ENCODE measurements at regions not wholly inside any gene's neighbourhood (a gene's known extent, or its start where the extent isn't known, plus 50 kb on each side); places are given as distances from the start of the nearest gene placed in this dataset.
A peak's percentile ranks its signal among the peaks of the same experiment; 100 is the strongest.

GRCh38 chr16:13335879-13336278 lies 434.5 kb downstream of the SHISA9 start:
- ATAC-seq, result no peak
- intact Hi-C loops (cut with micrococcal nuclease), result no loop called here

More at GRCh38 chr16:13335879-13336278, 434.5 kb downstream of the SHISA9 start:
- Histone ChIP-seq H2AFZ (ENCODE audit: low read depth, low read length) (no peak overlapping the region), H3K36me3 (ENCODE audit: control insufficient read depth, insufficient read depth, low read length) (no peaks in the 10 kb centered on the region), H3K9me3 (replicated peaks; ENCODE audit: control insufficient read depth, insufficient read depth, low read depth, low read length) (no peaks in the 10 kb centered on the region), H3K9ac (ENCODE audit: insufficient read depth in 1 of 2, low read depth in 2 of 2, low read length in 2 of 2) (no peak overlapping the region), H3K9me1 (ENCODE audit: control insufficient read depth, insufficient read depth, low read length) (no peaks in the 10 kb centered on the region), H3K27ac (ENCODE audit: extremely low read depth, low read depth, low read length) (no peak overlapping the region), H3K4me1 (replicated peaks in 1 of 2; ENCODE audit: control insufficient read depth in 2 of 2, insufficient read depth in 2 of 2, low read length in 2 of 2) (no peaks in the 10 kb centered on the region), H3K79me2 (ENCODE audit: control insufficient read depth, insufficient read depth, low read length) (no peaks in the 10 kb centered on the region), H3K4me2 (ENCODE audit: insufficient read depth, low read length) (no peak overlapping the region), H3K4me3 (no peak overlapping the region), H4K20me1 (replicated peaks; ENCODE audit: control insufficient read depth, insufficient read depth, low read length) (no peaks in the 10 kb centered on the region), H3K27me3 (ENCODE audit: control insufficient read depth in 2 of 2, insufficient read depth in 2 of 2, low read length in 2 of 2) (no peaks in the 10 kb centered on the region)
- TF ChIP-seq DIDO1 (tag; IDR thresholded peaks at IDR 0.05; ENCODE audit: low read depth) (no peak), TFE3 (CRISPR knock-in tag; IDR thresholded peaks at IDR 0.05) (peak; percentile 50), TAF9B (IDR thresholded peaks at IDR 0.05; ENCODE audit: partially characterized antibody) (no peak), ZNF511 (CRISPR knock-in tag; IDR thresholded peaks at IDR 0.05) (no peak)
- TF ChIP-seq, protein P1, sequence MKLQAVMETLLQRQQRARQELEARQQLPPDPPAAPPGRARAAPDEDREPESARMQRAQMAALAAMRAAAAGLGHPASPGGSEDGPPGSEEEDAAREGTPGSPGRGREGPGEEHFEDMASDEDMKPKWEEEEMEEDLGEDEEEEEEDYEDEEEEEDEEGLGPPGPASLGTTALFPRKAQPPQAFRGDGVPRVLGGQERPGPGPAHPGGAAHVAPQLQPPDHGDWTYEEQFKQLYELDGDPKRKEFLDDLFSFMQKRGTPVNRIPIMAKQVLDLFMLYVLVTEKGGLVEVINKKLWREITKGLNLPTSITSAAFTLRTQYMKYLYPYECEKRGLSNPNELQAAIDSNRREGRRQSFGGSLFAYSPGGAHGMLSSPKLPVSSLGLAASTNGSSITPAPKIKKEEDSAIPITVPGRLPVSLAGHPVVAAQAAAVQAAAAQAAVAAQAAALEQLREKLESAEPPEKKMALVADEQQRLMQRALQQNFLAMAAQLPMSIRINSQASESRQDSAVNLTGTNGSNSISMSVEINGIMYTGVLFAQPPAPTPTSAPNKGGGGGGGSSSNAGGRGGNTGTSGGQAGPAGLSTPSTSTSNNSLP (IDR thresholded peaks at IDR 0.05; ENCODE audit: borderline replicate concordance, low read depth, low read length), result no peak
- TF ChIP-seq, protein P2, sequence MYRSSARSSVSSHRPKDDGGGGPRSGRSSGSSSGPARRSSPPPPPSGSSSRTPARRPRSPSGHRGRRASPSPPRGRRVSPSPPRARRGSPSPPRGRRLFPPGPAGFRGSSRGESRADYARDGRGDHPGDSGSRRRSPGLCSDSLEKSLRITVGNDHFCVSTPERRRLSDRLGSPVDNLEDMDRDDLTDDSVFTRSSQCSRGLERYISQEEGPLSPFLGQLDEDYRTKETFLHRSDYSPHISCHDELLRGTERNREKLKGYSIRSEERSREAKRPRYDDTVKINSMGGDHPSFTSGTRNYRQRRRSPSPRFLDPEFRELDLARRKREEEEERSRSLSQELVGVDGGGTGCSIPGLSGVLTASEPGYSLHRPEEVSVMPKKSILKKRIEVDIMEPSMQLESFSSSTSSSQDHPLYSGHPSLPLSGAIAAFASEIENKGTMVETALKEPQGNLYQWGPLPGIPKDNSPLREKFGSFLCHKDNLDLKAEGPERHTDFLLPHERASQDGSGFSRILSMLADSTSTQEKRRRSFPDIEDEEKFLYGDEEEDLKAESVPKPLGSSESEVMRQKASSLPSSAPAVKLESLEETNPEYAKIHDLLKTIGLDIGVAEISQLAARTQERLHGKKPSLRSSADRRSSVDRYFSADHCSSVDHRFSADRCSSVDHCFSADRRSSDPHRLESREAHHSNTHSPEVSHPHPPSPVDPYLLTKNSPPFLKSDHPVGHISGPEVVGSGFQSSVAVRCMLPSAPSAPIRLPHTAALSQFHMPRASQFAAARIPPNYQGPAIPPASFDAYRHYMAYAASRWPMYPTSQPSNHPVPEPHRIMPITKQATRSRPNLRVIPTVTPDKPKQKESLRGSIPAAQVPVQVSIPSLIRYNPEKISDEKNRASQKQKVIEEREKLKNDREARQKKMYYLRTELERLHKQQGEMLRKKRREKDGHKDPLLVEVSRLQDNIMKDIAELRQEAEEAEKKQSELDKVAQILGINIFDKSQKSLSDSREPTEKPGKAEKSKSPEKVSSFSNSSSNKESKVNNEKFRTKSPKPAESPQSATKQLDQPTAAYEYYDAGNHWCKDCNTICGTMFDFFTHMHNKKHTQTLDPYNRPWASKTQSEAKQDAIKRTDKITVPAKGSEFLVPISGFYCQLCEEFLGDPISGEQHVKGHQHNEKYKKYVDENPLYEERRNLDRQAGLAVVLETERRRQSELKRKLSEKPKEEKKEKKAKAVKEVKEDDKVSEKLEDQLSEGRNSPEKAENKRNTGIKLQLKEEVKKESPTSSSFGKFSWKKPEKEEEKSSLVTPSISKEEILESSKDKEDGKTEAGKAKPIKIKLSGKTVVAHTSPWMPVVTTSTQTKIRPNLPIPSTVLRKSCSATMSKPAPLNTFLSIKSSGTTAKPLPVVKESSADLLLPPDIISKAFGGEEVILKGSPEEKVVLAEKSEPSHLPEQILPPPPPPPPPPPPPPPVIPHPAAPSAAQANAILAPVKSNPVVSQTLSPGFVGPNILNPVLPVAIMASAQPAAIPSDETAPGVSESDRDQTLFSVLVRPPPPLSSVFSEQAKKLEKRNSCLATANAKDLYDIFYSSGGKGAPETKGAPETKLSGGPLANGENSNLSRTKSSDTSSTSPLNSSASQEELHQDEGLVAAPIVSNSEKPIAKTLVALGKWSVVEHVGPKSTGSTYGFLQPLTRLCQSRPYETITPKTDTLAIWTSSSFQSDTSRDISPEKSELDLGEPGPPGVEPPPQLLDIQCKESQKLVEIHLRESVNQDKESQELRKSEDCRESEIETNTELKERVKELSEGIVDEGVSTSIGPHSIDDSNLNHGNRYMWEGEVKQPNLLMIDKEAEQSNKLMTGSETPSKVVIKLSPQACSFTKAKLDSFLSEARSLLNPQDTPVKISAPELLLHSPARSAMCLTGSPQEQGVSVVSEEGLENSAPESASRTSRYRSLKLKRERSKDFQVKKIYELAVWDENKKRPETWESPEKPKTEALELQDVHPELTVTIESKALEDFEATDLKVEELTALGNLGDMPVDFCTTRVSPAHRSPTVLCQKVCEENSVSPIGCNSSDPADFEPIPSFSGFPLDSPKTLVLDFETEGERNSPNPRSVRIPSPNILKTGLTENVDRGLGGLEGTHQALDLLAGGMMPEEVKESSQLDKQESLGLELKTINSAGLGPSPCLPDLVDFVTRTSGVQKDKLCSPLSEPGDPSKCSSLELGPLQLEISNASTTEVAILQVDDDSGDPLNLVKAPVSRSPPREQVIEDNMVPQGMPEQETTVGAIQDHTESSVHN (IDR thresholded peaks at IDR 0.05; ENCODE audit: borderline replicate concordance in 1 of 2, low read depth in 1 of 2), result no peak
- CTCF ChIA-PET (ENCODE audit: low intra/inter-chr PET ratio), result no interaction called here
- POLR2A ChIA-PET, result no interaction called here
- FAIRE-seq (no peak), DNase-seq (ENCODE audit: extremely low read depth in 1 of 4, low spot score in 3 of 4) (no peak)
- WGBS (ENCODE audit: insufficient coverage, low coverage, missing lambda C conversion rate), result 2% methylated on average over 6 of the region's 6 CpGs
- in situ Hi-C loops (cut with MboI), result no loop called here
- BruUV-seq (replicated peaks), result no TSS peak
